Stimulated activated effector memory CD8-positive, alpha-beta T cell treated with anti-CD3 and anti-CD28 coated beads, Interleukin-12 subunit alpha, Interleukin-12 subunit beta, amount 100 ng/mL, for 72 hours (primary cell): ENCODE measurements at regions not wholly inside any gene's neighbourhood (a gene's known extent, or its start where the extent isn't known, plus 50 kb on each side); places are given as distances from the start of the nearest gene placed in this dataset.

Experiments used
- ATAC-seq: fragments of 150-1000 bp; cut with Tn5 transposase; 2 replicates; pipeline ENCODE4 v1.10.0; 2021
- DNase-seq, 2 donors: peaks; one replicate each; pipeline ENCODE4 v3.0.0; 2021 to 2022; ENCODE audit warnings: low spot score in 2 of 2
- H3K27ac Mint-ChIP-seq: one replicate; pipeline ENCODE4 v1.8.0; 2022; ENCODE audit warnings: mild to moderate bottlenecking, mixed read lengths
- H3K36me3 Mint-ChIP-seq: one replicate; pipeline ENCODE4 v1.8.0; 2022; ENCODE audit warnings: mild to moderate bottlenecking, mixed read lengths
- H3K4me1 Mint-ChIP-seq: one replicate; pipeline ENCODE4 v1.8.0; 2022; ENCODE audit warnings: mixed read lengths
- H3K4me3 Mint-ChIP-seq: one replicate; pipeline ENCODE4 v1.8.0; 2022; ENCODE audit warnings: mild to moderate bottlenecking, mixed read lengths
- H3K9me3 Mint-ChIP-seq: one replicate; pipeline ENCODE4 v1.8.0; 2022; ENCODE audit warnings: mixed read lengths

- no peak overlapping the region for H3K27ac Mint-ChIP-seq
- H3K4me1 Mint-ChIP-seq = peaks cover 16% of the 10 kb centered on the region
Observed at GRCh38 chr2:181273986-181274385, 183.2 kb upstream of the ITGA4 start.

GRCh38 chr2:181275643-181276070, 181.5 kb upstream of the ITGA4 start:
- ATAC-seq (peak; percentile 96), DNase-seq (peak in 1 of 2 donors; percentile 63)
- H3K27ac Mint-ChIP-seq = peak overlapping the region; percentile 51
- peaks cover 19% of the 10 kb centered on the region for H3K4me1 Mint-ChIP-seq
- H3K9me3 Mint-ChIP-seq = no peaks in the 10 kb centered on the region
- H3K36me3 Mint-ChIP-seq = no peaks in the 10 kb centered on the region
- no peak overlapping the region for H3K4me3 Mint-ChIP-seq

More at GRCh38 chr2:181273986-181274385, 183.2 kb upstream of the ITGA4 start:
- ATAC-seq (no peak), DNase-seq (no peak)
- no peaks in the 10 kb centered on the region for H3K36me3 Mint-ChIP-seq
- H3K4me3 Mint-ChIP-seq = no peak overlapping the region
- no peaks in the 10 kb centered on the region for H3K9me3 Mint-ChIP-seq

GRCh38 chr2:181281206-181281832, 175.9 kb upstream of the ITGA4 start:
- Mint-ChIP-seq H3K9me3 (peaks cover 2% of the 10 kb centered on the region), H3K4me3 (no peak overlapping the region), H3K4me1 (peaks cover 21% of the 10 kb centered on the region), H3K36me3 (no peaks in the 10 kb centered on the region), H3K27ac (peak overlapping the region; percentile 80)
- peak; percentile 58 for ATAC-seq
- no peak for DNase-seq

GRCh38 chr2:181285116-181285515, 172.1 kb upstream of the ITGA4 start:
- no peak for ATAC-seq
- no peak for DNase-seq
- peaks cover 20% of the 10 kb centered on the region for H3K4me1 Mint-ChIP-seq
- H3K36me3 Mint-ChIP-seq = no peaks in the 10 kb centered on the region
- peak overlapping the region; percentile 39 for H3K27ac Mint-ChIP-seq
- H3K4me3 Mint-ChIP-seq = no peak overlapping the region
- H3K9me3 Mint-ChIP-seq = peaks cover 2% of the 10 kb centered on the region

GRCh38 chr2:181289698-181290097, 167.5 kb upstream of the ITGA4 start:
- ATAC-seq = no peak

GRCh38 chr2:181290182-181290581, 167.0 kb upstream of the ITGA4 start:
- ATAC-seq = peak; percentile 32
- Mint-ChIP-seq H3K4me3 (no peak overlapping the region), H3K9me3 (peaks cover 8% of the 10 kb centered on the region), H3K36me3 (no peaks in the 10 kb centered on the region), H3K4me1 (no peaks in the 10 kb centered on the region), H3K27ac (no peak overlapping the region)
- no peak for DNase-seq

More at GRCh38 chr2:181289698-181290097, 167.5 kb upstream of the ITGA4 start:
- Mint-ChIP-seq H3K4me1 (no peaks in the 10 kb centered on the region), H3K9me3 (peaks cover 7% of the 10 kb centered on the region), H3K27ac (no peak overlapping the region), H3K36me3 (no peaks in the 10 kb centered on the region), H3K4me3 (no peak overlapping the region)
- DNase-seq = no peak

- ATAC-seq (peak; percentile 51), DNase-seq (no peak)
- Mint-ChIP-seq H3K4me1 (no peaks in the 10 kb centered on the region), H3K27ac (no peak overlapping the region), H3K9me3 (peaks cover 27% of the 10 kb centered on the region), H3K4me3 (no peak overlapping the region), H3K36me3 (no peaks in the 10 kb centered on the region)
Observed at GRCh38 chr2:181294979-181295378, 162.2 kb upstream of the ITGA4 start.

GRCh38 chr2:181300600-181301291, 156.4 kb upstream of the ITGA4 start:
- Mint-ChIP-seq H3K4me3 (peak overlapping the region; percentile 32), H3K4me1 (peaks cover 27% of the 10 kb centered on the region), H3K36me3 (no peaks in the 10 kb centered on the region), H3K27ac (no peak overlapping the region), H3K9me3 (peaks cover 18% of the 10 kb centered on the region)
- DNase-seq = no peak
- peak; percentile 79 for ATAC-seq

GRCh38 chr2:181304011-181304844, 153.0 kb upstream of the ITGA4 start:
- no peaks in the 10 kb centered on the region for H3K36me3 Mint-ChIP-seq
- H3K9me3 Mint-ChIP-seq = no peaks in the 10 kb centered on the region
- no peak for DNase-seq
- H3K27ac Mint-ChIP-seq = peak overlapping the region; percentile 92
- peaks cover 36% of the 10 kb centered on the region for H3K4me1 Mint-ChIP-seq
- peak; percentile 3 for ATAC-seq
- H3K4me3 Mint-ChIP-seq = peak overlapping the region; percentile 66

GRCh38 chr2:181305301-181306123, 151.7 kb upstream of the ITGA4 start:
- H3K4me1 Mint-ChIP-seq = peaks cover 35% of the 10 kb centered on the region
- DNase-seq = peak in 1 of 2 donors; percentile 67
- H3K4me3 Mint-ChIP-seq = peak overlapping the region; percentile 66
- peak; percentile 83 for ATAC-seq
- H3K27ac Mint-ChIP-seq = peak overlapping the region; percentile 92
- H3K36me3 Mint-ChIP-seq = no peaks in the 10 kb centered on the region
- H3K9me3 Mint-ChIP-seq = no peaks in the 10 kb centered on the region

- H3K9me3 Mint-ChIP-seq = no peaks in the 10 kb centered on the region
- H3K4me3 Mint-ChIP-seq = peak overlapping the region; percentile 66
- ATAC-seq = no peak
- no peaks in the 10 kb centered on the region for H3K36me3 Mint-ChIP-seq
- peak overlapping the region; percentile 92 for H3K27ac Mint-ChIP-seq
- no peak for DNase-seq
- H3K4me1 Mint-ChIP-seq = peaks cover 25% of the 10 kb centered on the region
Observed at GRCh38 chr2:181306785-181307184, 150.4 kb upstream of the ITGA4 start.

GRCh38 chr2:181307203-181307991, 149.8 kb upstream of the ITGA4 start:
- ATAC-seq = no peak
- Mint-ChIP-seq H3K27ac (peak overlapping the region; percentile 92), H3K36me3 (no peaks in the 10 kb centered on the region), H3K4me1 (peaks cover 30% of the 10 kb centered on the region), H3K4me3 (peak overlapping the region; percentile 66), H3K9me3 (no peaks in the 10 kb centered on the region)
- no peak for DNase-seq

GRCh38 chr2:181308766-181309515, 148.2 kb upstream of the ITGA4 start:
- H3K4me3 Mint-ChIP-seq = peak overlapping the region; percentile 66
- DNase-seq (no peak), ATAC-seq (no peak)
- H3K4me1 Mint-ChIP-seq = peaks cover 41% of the 10 kb centered on the region
- H3K36me3 Mint-ChIP-seq = peaks cover 6% of the 10 kb centered on the region
- no peaks in the 10 kb centered on the region for H3K9me3 Mint-ChIP-seq
- peak overlapping the region; percentile 92 for H3K27ac Mint-ChIP-seq
